Calu3 (cell line): ENCODE measurements at regions not wholly inside any gene's neighbourhood (a gene's known extent, or its start where the extent isn't known, plus 50 kb on each side); places are given as distances from the start of the nearest gene placed in this dataset.

ENCODE experiments used
- BruUV-seq: library from RNA; stranded (reverse); fragments of 400-500 nt; replicated peaks from 2 replicates; lab custom pipeline; 2021; lab: Mats Ljungman, UMichigan
- CTCF ChIA-PET: fragments of 300-600 bp; sonication (Branson Sonifier 250); formaldehyde crosslinking; loops from one replicate; lab custom pipeline; 2022; ENCODE audit warnings: antibody characterized with exemption; lab: Charles Lee
- DNase-seq: peaks from one replicate; pipeline ENCODE4 v3.0.0; 2022
- H3K27ac Mint-ChIP-seq: one replicate; pipeline ENCODE4 v1.8.0; 2022; ENCODE audit warnings: mixed read lengths; ENCODE audit not compliant: unreplicated experiment
- H3K27me3 Mint-ChIP-seq: one replicate; pipeline ENCODE4 v1.8.0; 2022; ENCODE audit warnings: mixed read lengths; ENCODE audit not compliant: unreplicated experiment
- H3K36me3 Mint-ChIP-seq: one replicate; pipeline ENCODE4 v1.8.0; 2022; ENCODE audit warnings: mild to moderate bottlenecking, moderate library complexity, mixed read lengths; ENCODE audit not compliant: insufficient read depth, unreplicated experiment
- H3K4me1 Mint-ChIP-seq: one replicate; pipeline ENCODE4 v1.8.0; 2022; ENCODE audit warnings: mild to moderate bottlenecking, low read depth, mixed read lengths; ENCODE audit not compliant: unreplicated experiment
- H3K4me3 Mint-ChIP-seq: one replicate; pipeline ENCODE4 v1.8.0; 2022; ENCODE audit warnings: mild to moderate bottlenecking, low read depth, moderate library complexity, mixed read lengths; ENCODE audit not compliant: unreplicated experiment
- H3K9me3 Mint-ChIP-seq: one replicate; pipeline ENCODE4 v1.8.0; 2022; ENCODE audit warnings: low read depth, mixed read lengths; ENCODE audit not compliant: unreplicated experiment
- CTCF ChIP-seq: fragments of 200-600 bp; IDR thresholded peaks from one replicate; pipeline ENCODE4 v1.8.0; 2022; ENCODE audit warnings: antibody characterized with exemption; ENCODE audit not compliant: unreplicated experiment
- intact Hi-C: fragments of 100-400 bp; cut with micrococcal nuclease; formaldehyde crosslinking; loops from one replicate; pipeline ENCODE4 v1.10.0; 2022; ENCODE audit not compliant: unreplicated experiment

- CTCF ChIA-PET, result no interaction called here
- Mint-ChIP-seq H3K36me3 (no peaks in the 10 kb centered on the region), H3K4me3 (no peak overlapping the region), H3K27ac (no peak overlapping the region), H3K27me3 (no peaks in the 10 kb centered on the region), H3K4me1 (no peaks in the 10 kb centered on the region), H3K9me3 (no peaks in the 10 kb centered on the region)
- no peak for TF ChIP-seq CTCF
- no TSS peak for BruUV-seq
- DNase-seq, result no peak
- intact Hi-C loops, result no loop called here
Observed at GRCh38 chr20:19026121-19026878, 186.1 kb upstream of the SLC24A3 start.

- TF ChIP-seq CTCF, result no peak
- no peak overlapping the region for H3K27ac Mint-ChIP-seq
- CTCF ChIA-PET, result no interaction called here
- no peaks in the 10 kb centered on the region for H3K36me3 Mint-ChIP-seq
- no TSS peak for BruUV-seq
- H3K4me1 Mint-ChIP-seq, result no peaks in the 10 kb centered on the region
- H3K27me3 Mint-ChIP-seq, result peaks cover 3% of the 10 kb centered on the region
- intact Hi-C loops, result no loop called here
- H3K9me3 Mint-ChIP-seq, result no peaks in the 10 kb centered on the region
- no peak overlapping the region for H3K4me3 Mint-ChIP-seq
- DNase-seq, result no peak
Observed at GRCh38 chr20:19026901-19027644, 185.4 kb upstream of the SLC24A3 start.

- no peak for TF ChIP-seq CTCF
Observed at GRCh38 chr20:19027971-19028370, 184.5 kb upstream of the SLC24A3 start.

GRCh38 chr20:19041787-19042186, 170.7 kb upstream of the SLC24A3 start:
- BruUV-seq, result no TSS peak
- intact Hi-C loops, result no loop called here
- H3K4me1 Mint-ChIP-seq, result no peaks in the 10 kb centered on the region
- no peak for DNase-seq
- no peak overlapping the region for H3K4me3 Mint-ChIP-seq
- no peaks in the 10 kb centered on the region for H3K9me3 Mint-ChIP-seq
- no peaks in the 10 kb centered on the region for H3K36me3 Mint-ChIP-seq
- CTCF ChIA-PET, result no interaction called here
- no peak for TF ChIP-seq CTCF
- H3K27ac Mint-ChIP-seq, result no peak overlapping the region
- H3K27me3 Mint-ChIP-seq, result no peaks in the 10 kb centered on the region

More at GRCh38 chr20:19027971-19028370, 184.5 kb upstream of the SLC24A3 start:
- DNase-seq, result no peak
- BruUV-seq, result no TSS peak
- H3K9me3 Mint-ChIP-seq, result no peaks in the 10 kb centered on the region
- H3K27me3 Mint-ChIP-seq, result peaks cover 12% of the 10 kb centered on the region
- H3K36me3 Mint-ChIP-seq, result no peaks in the 10 kb centered on the region
- H3K4me1 Mint-ChIP-seq, result no peaks in the 10 kb centered on the region
- intact Hi-C loops, result no loop called here
- H3K27ac Mint-ChIP-seq, result no peak overlapping the region
- H3K4me3 Mint-ChIP-seq, result no peak overlapping the region
- CTCF ChIA-PET, result no interaction called here
